ENCODE measurements at regions not wholly inside any gene's neighbourhood (a gene's known extent, or its start where the extent isn't known, plus 50 kb on each side); places are given as distances from the start of the nearest gene placed in this dataset.

DNA sequence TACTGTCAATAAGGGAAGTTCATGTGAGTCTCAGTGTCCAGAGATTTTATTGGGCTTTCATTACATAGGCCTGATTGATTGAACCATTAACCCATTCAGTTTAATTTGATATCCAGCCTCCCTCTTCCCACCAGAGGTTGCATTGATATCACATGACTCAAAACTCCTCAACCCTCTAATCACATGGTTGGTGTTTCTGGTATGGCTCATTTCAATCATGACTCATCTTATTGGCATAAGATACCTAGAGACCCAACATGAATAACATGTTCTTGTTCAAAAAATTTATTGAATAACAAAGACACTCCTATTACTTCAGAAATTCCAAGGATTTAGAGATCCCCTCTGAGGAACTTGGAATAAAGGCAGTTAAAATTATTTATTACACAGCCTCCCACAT lies 982.2 kb downstream of the TLE1 start:
- Histone ChIP-seq H2AFZ (ENCODE audit: low read depth, low read length) (no peak overlapping the region), H3K36me3 (ENCODE audit: control insufficient read depth, insufficient read depth, low read length) (no peaks in the 10 kb centered on the region), H3K9me3 (replicated peaks; ENCODE audit: control insufficient read depth, insufficient read depth, low read depth, low read length) (no peaks in the 10 kb centered on the region), H4K20me1 (replicated peaks; ENCODE audit: control insufficient read depth, insufficient read depth, low read length) (no peaks in the 10 kb centered on the region), H3K4me2 (ENCODE audit: insufficient read depth, low read length) (no peak overlapping the region), H3K27me3 (ENCODE audit: control insufficient read depth in 2 of 2, insufficient read depth in 2 of 2, low read length in 2 of 2) (no peaks in the 10 kb centered on the region), H3K79me2 (ENCODE audit: control insufficient read depth, insufficient read depth, low read length) (no peaks in the 10 kb centered on the region), H3K9ac (ENCODE audit: insufficient read depth in 1 of 2, low read depth in 2 of 2, low read length in 2 of 2) (no peak overlapping the region), H3K9me1 (ENCODE audit: control insufficient read depth, insufficient read depth, low read length) (no peaks in the 10 kb centered on the region), H3K4me3 (no peak overlapping the region), H3K4me1 (replicated peaks in 1 of 2; ENCODE audit: control insufficient read depth in 2 of 2, insufficient read depth in 2 of 2, low read length in 2 of 2) (no peaks in the 10 kb centered on the region), H3K27ac (ENCODE audit: extremely low read depth, low read depth, low read length) (no peak overlapping the region)
- TF ChIP-seq PATZ1 (CRISPR knock-in tag; IDR thresholded peaks at IDR 0.05; ENCODE audit: borderline replicate concordance) (no peak), ZFP30 (CRISPR knock-in tag; IDR thresholded peaks at IDR 0.05; ENCODE audit: borderline replicate concordance) (no peak), EHMT2 (IDR thresholded peaks at IDR 0.05) (no peak), KLF13 (tag; IDR thresholded peaks at IDR 0.05; ENCODE audit: borderline replicate concordance, low read depth) (no peak), POLR2B (IDR thresholded peaks at IDR 0.05; ENCODE audit: low read depth, partially characterized antibody) (no peak), C11orf30 (IDR thresholded peaks at IDR 0.05; ENCODE audit: low read depth) (no peak), DACH1 (IDR thresholded peaks at IDR 0.05; ENCODE audit: partially characterized antibody) (no peak), CBFA2T2 (conservative IDR thresholded peaks at IDR 0.05) (no peak), ZNF224 (CRISPR knock-in tag; IDR thresholded peaks at IDR 0.05) (no peak), NR2C2 (CRISPR knock-in tag; IDR thresholded peaks at IDR 0.05) (no peak), NR2C2 (tag; IDR thresholded peaks at IDR 0.05) (no peak), NFE2L1 (tag; IDR thresholded peaks at IDR 0.05; ENCODE audit: borderline replicate concordance, low read depth) (no peak), TARDBP (IDR thresholded peaks at IDR 0.05) (no peak), RAD21 (CRISPR knock-in tag; conservative IDR thresholded peaks at IDR 0.05 in 1 of 2, IDR thresholded peaks at IDR 0.05 in 1 of 2) (no peak), RBM25 (IDR thresholded peaks at IDR 0.05; ENCODE audit: low read depth, low read length, severe bottlenecking) (no peak), ZNF354B (CRISPR knock-in tag; IDR thresholded peaks at IDR 0.05) (no peak), ZKSCAN8 (CRISPR knock-in tag; IDR thresholded peaks at IDR 0.05) (no peak), FOXP1 (CRISPR knock-in tag; IDR thresholded peaks at IDR 0.05) (no peak)
- TF ChIP-seq, protein P1, sequence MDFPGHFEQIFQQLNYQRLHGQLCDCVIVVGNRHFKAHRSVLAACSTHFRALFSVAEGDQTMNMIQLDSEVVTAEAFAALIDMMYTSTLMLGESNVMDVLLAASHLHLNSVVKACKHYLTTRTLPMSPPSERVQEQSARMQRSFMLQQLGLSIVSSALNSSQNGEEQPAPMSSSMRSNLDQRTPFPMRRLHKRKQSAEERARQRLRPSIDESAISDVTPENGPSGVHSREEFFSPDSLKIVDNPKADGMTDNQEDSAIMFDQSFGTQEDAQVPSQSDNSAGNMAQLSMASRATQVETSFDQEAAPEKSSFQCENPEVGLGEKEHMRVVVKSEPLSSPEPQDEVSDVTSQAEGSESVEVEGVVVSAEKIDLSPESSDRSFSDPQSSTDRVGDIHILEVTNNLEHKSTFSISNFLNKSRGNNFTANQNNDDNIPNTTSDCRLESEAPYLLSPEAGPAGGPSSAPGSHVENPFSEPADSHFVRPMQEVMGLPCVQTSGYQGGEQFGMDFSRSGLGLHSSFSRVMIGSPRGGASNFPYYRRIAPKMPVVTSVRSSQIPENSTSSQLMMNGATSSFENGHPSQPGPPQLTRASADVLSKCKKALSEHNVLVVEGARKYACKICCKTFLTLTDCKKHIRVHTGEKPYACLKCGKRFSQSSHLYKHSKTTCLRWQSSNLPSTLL (IDR thresholded peaks at IDR 0.05) = no peak
- in situ Hi-C loops (cut with MboI) = no loop called here
- POLR2A ChIA-PET = no interaction called here
- no peak for ATAC-seq
- CTCF ChIA-PET (ENCODE audit: low intra/inter-chr PET ratio) = no interaction called here
- no peak for DNase-seq (ENCODE audit: extremely low read depth in 1 of 4, low spot score in 3 of 4)
- no TSS peak for BruUV-seq (replicated peaks)
- FAIRE-seq = no peak
- intact Hi-C loops (cut with micrococcal nuclease) = no loop called here
